GM23338 (cell line): ENCODE measurements at regions not wholly inside any gene's neighbourhood (a gene's known extent, or its start where the extent isn't known, plus 50 kb on each side); places are given as distances from the start of the nearest gene placed in this dataset.

Experiments used
- ATAC-seq: fragments of 200-7000 bp; cut with Tn5 transposase; 3 replicates; pipeline ENCODE4 v1.9.1; 2020
- DNase-seq: peaks from one replicate; pipeline ENCODE4 v3.0.0-alpha.2; 2015; ENCODE audit warnings: low spot score
- H2AFZ ChIP-seq: fragments of 200-600 bp; sonication (generic); 2 replicates; pipeline ENCODE4 v1.8.0; 2016; ENCODE audit warnings: antibody characterized with exemption, mild to moderate bottlenecking, moderate library complexity
- H3F3A ChIP-seq: fragments of 200-600 bp; sonication (generic); replicated peaks from 2 replicates; pipeline ENCODE4 v1.8.0; 2017; ENCODE audit warnings: antibody characterized with exemption, mixed run types, low read depth
- H3K27ac ChIP-seq: fragments of 200-600 bp; sonication (generic); 2 replicates; pipeline ENCODE4 v1.6.1; 2016; ENCODE audit warnings: low read depth
- H3K27me3 ChIP-seq: fragments of 200-600 bp; sonication (generic); 2 replicates; pipeline ENCODE4 v1.8.0; 2016; ENCODE audit warnings: mild to moderate bottlenecking, mixed run types, moderate library complexity; ENCODE audit not compliant: insufficient read depth
- H3K36me3 ChIP-seq: fragments of 200-600 bp; sonication (generic); 2 replicates; pipeline ENCODE4 v1.8.0; 2016; ENCODE audit warnings: mild to moderate bottlenecking; ENCODE audit not compliant: insufficient read depth
- H3K4me1 ChIP-seq: fragments of 200-600 bp; sonication (generic); 2 replicates; pipeline ENCODE4 v1.8.0; 2016; ENCODE audit warnings: mild to moderate bottlenecking, moderate library complexity; ENCODE audit not compliant: insufficient read depth
- H3K4me2 ChIP-seq: fragments of 200-600 bp; sonication (generic); 2 replicates; pipeline ENCODE4 v1.7.1; 2017; ENCODE audit warnings: mixed run types
- H3K4me3 ChIP-seq: fragments of 200-600 bp; sonication (generic); 2 replicates; pipeline ENCODE4 v1.6.1; 2016; ENCODE audit warnings: mixed run types
- H3K79me2 ChIP-seq: fragments of 200-600 bp; sonication (generic); replicated peaks from 2 replicates; pipeline ENCODE4 v1.8.0; 2017; ENCODE audit warnings: mild to moderate bottlenecking; ENCODE audit not compliant: insufficient read depth
- H3K9me2 ChIP-seq: fragments of 200-600 bp; sonication (generic); 2 replicates; pipeline ENCODE4 v1.8.0; 2017; ENCODE audit not compliant: insufficient read depth
- H4K20me1 ChIP-seq: fragments of 200-600 bp; sonication (generic); replicated peaks from 2 replicates; pipeline ENCODE4 v1.8.0; 2017; ENCODE audit warnings: mild to moderate bottlenecking; ENCODE audit not compliant: insufficient read depth
- H3K27ac Mint-ChIP-seq: 2 replicates; pipeline ENCODE4 v1.8.0; 2020; ENCODE audit warnings: inconsistent platforms, mild to moderate bottlenecking, moderate library complexity, mixed read lengths
- H3K27me3 Mint-ChIP-seq: 3 replicates; pipeline ENCODE4 v1.8.0; 2022; ENCODE audit warnings: low read depth, mild to moderate bottlenecking, moderate library complexity, mixed read lengths, inconsistent platforms; ENCODE audit not compliant: insufficient read depth, poor library complexity
- H3K36me3 Mint-ChIP-seq: 3 replicates; pipeline ENCODE4 v1.8.0; 2021; ENCODE audit warnings: low read depth, mild to moderate bottlenecking, inconsistent platforms, moderate library complexity, mixed read lengths
- H3K4me1 Mint-ChIP-seq: 3 replicates; pipeline ENCODE4 v1.8.0; 2020; ENCODE audit warnings: mild to moderate bottlenecking, inconsistent platforms, mixed read lengths
- H3K4me3 Mint-ChIP-seq: 3 replicates; pipeline ENCODE4 v1.8.0; 2021; ENCODE audit warnings: moderate library complexity, mild to moderate bottlenecking, inconsistent platforms, mixed read lengths
- H3K9me3 Mint-ChIP-seq: 3 replicates; pipeline ENCODE4 v1.8.0; 2020; ENCODE audit warnings: moderate library complexity, mild to moderate bottlenecking, inconsistent platforms, mixed read lengths
- CREB1 ChIP-seq: fragments of 250-450 bp; sonication (Bioruptor Pico); IDR thresholded peaks from 2 replicates; pipeline ENCODE4 v1.5.0; 2020; ENCODE audit warnings: low read depth, mild to moderate bottlenecking, moderate library complexity
- CTCF ChIP-seq, 2 experiments: fragments of 200-600 bp in 1 of 2; sonication (generic) in 1 of 2; conservative IDR thresholded peaks; 2 replicates each; pipeline versions ENCODE4 v1.5.1 to v1.6.1; 2016 to 2017; ENCODE audit warnings: antibody characterized with exemption in 2 of 2, low read depth in 2 of 2, mild to moderate bottlenecking in 2 of 2, moderate library complexity in 1 of 2
- ETS1 ChIP-seq: IDR thresholded peaks from 2 replicates; pipeline ENCODE4 v1.6.1; 2016; ENCODE audit warnings: antibody characterized with exemption
- EZH2phosphoT487 ChIP-seq: fragments of 200-600 bp; sonication (generic); IDR thresholded peaks from one replicate; pipeline ENCODE4 v1.8.1; 2018; ENCODE audit warnings: antibody characterized with exemption; ENCODE audit not compliant: unreplicated experiment
- JUNB ChIP-seq: IDR thresholded peaks from one replicate; pipeline ENCODE4 v1.6.1; 2016; ENCODE audit warnings: antibody characterized with exemption; ENCODE audit not compliant: unreplicated experiment
- NANOG ChIP-seq: IDR thresholded peaks from 2 replicates; pipeline ENCODE4 v1.6.1; 2016; ENCODE audit warnings: antibody characterized with exemption, borderline replicate concordance
- POLR2AphosphoS5 ChIP-seq: IDR thresholded peaks from 2 replicates; pipeline ENCODE4 v1.6.1; 2016; ENCODE audit warnings: antibody characterized with exemption, low read depth
- STAT1 ChIP-seq: IDR thresholded peaks from one replicate; pipeline ENCODE4 v1.6.1; 2016; ENCODE audit warnings: antibody characterized with exemption; ENCODE audit not compliant: unreplicated experiment
- ZNF114 ChIP-seq: fragments of 250-450 bp; sonication (Bioruptor Pico); IDR thresholded peaks from 2 replicates; pipeline ENCODE4 v1.5.0; 2020; ENCODE audit warnings: mild to moderate bottlenecking, moderate library complexity
- ZNF331 ChIP-seq: fragments of 250-450 bp; sonication (Bioruptor Pico); IDR thresholded peaks from 2 replicates; pipeline ENCODE4 v1.5.0; 2020; ENCODE audit warnings: low read depth, mild to moderate bottlenecking, moderate library complexity

DNA sequence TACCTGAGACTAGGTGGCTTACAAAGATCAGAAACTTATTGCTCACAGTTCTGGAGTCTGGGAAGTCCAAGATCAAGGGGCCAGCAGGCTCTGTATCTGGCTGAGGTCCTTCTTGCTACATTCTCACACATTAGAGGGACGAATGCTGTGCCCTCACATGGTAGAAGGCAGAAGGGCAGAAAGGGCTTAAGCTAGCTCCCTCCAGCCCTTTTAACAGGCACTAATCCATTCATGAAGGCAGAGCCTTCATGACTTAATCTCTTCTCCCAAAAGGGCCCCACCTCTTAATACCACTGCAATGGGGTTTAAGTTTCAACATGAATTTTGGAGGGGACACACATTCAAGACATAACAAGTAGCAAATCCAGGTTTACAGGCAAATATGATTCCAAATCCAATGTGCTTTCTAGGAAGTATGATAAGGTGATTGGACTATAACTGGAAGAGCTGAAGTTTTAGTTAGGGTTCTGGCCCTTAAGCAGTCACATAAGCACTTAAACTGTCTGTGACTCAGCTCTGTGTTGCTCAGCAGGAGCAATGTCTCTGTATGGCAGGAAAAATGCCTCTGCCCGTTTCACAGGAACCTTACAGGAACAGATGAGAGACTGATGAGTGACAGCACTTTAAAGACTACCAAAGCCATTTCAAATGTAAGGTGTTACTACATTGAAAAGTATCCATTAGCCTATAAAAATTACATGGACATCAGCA is 119.6 kb upstream of the PTPRM start:
- no peaks in the 10 kb centered on the region for H4K20me1 ChIP-seq
- Mint-ChIP-seq H3K4me3 (no peak overlapping the region), H3K27me3 (peaks cover 5% of the 10 kb centered on the region), H3K9me3 (no peaks in the 10 kb centered on the region), H3K27ac (no peak overlapping the region), H3K36me3 (no peaks in the 10 kb centered on the region), H3K4me1 (peaks cover 1% of the 10 kb centered on the region)
- no peaks in the 10 kb centered on the region; the same call in 1 of the 2 replicates for H3K4me1 ChIP-seq
- no peak overlapping the region for H2AFZ ChIP-seq
- no peaks in the 10 kb centered on the region for H3K79me2 ChIP-seq
- 0 out of 2 replicates have a peak, but pooled peaks cover 5% of the 10 kb centered on the region for H3K9me2 ChIP-seq
- no peak; the same call in 2 of the 3 replicates for ATAC-seq
- no peak overlapping the region for H3K4me3 ChIP-seq
- H3F3A ChIP-seq = no peaks in the 10 kb centered on the region
- no peaks in the 10 kb centered on the region for H3K36me3 ChIP-seq
- H3K27me3 ChIP-seq = no peaks in the 10 kb centered on the region
- TF ChIP-seq NANOG = no peak
- TF ChIP-seq EZH2phosphoT487 = no peak
- no peak for TF ChIP-seq STAT1
- no peak for TF ChIP-seq ZNF331 (CRISPR knock-in tag)
- TF ChIP-seq ZNF114 (CRISPR knock-in tag) = no peak
- no peak for TF ChIP-seq JUNB
- no peak for TF ChIP-seq CREB1 (CRISPR knock-in tag)
- no peak for TF ChIP-seq POLR2AphosphoS5
- H3K4me2 ChIP-seq = no peak overlapping the region
- DNase-seq = no peak
- no peak overlapping the region for H3K27ac ChIP-seq

- H3K4me2 ChIP-seq = no peak overlapping the region
- H3K36me3 ChIP-seq = no peaks in the 10 kb centered on the region
- peak; percentile 99 for ATAC-seq
- H2AFZ ChIP-seq = peak overlapping the region; percentile 91
- H3K36me3 Mint-ChIP-seq = no peaks in the 10 kb centered on the region
- H3K9me2 ChIP-seq = no peaks in the 10 kb centered on the region
- H3K9me3 Mint-ChIP-seq = no peaks in the 10 kb centered on the region
- H3K4me3 Mint-ChIP-seq = no peak overlapping the region
- H4K20me1 ChIP-seq = no peaks in the 10 kb centered on the region
- no peak overlapping the region for H3K27ac ChIP-seq
- no peaks in the 10 kb centered on the region; the same call in 1 of the 2 replicates for H3K4me1 ChIP-seq
- H3K4me3 ChIP-seq = no peak overlapping the region
- H3F3A ChIP-seq = no peaks in the 10 kb centered on the region
- H3K27me3 Mint-ChIP-seq = peaks cover 10% of the 10 kb centered on the region
- H3K79me2 ChIP-seq = no peaks in the 10 kb centered on the region
- DNase-seq = peak; percentile 81
- H3K4me1 Mint-ChIP-seq = peaks cover 5% of the 10 kb centered on the region
- H3K27me3 ChIP-seq = no peaks in the 10 kb centered on the region
- peak; percentile 66 to 70 for TF ChIP-seq CTCF (conservative IDR thresholded peaks at IDR 0.05; ENCODE audit: low read depth in 2 of 2)
- TF ChIP-seq CREB1 (CRISPR knock-in tag) = no peak
- no peak overlapping the region; the same call in 1 of the 2 replicates for H3K27ac Mint-ChIP-seq
Observed at GRCh38 chr18:7452331-7452730, 114.8 kb upstream of the PTPRM start.

DNA sequence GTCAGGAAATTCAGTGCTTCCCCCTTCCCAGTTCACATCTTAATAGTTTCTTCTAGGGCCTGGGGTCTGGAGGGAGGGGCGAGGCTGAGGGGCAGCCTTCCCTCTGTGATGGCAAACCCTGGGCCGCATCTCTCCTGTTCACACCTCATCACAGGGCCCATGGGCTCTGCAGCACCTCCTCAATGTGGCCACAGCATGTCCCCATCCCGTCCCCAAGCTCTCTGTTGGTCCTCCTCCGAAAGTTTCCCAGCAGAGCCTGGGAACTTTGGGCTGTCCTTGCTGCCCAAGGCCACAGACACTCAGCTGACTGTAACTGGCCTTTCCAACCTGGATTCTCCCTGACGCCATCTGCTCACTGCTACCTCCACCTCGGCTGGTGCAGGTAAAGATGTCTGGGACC is 112.7 kb upstream of the PTPRM start:
- no peak overlapping the region for H3K27ac ChIP-seq
- H3K27ac Mint-ChIP-seq = no peak overlapping the region
- H3K9me2 ChIP-seq = no peaks in the 10 kb centered on the region
- H4K20me1 ChIP-seq = no peaks in the 10 kb centered on the region
- ATAC-seq (no peak), DNase-seq (no peak)
- H3K36me3 Mint-ChIP-seq = no peaks in the 10 kb centered on the region
- no peaks in the 10 kb centered on the region; the same call in 1 of the 2 replicates for H3K4me1 ChIP-seq
- no peak overlapping the region for H3K4me2 ChIP-seq
- no peaks in the 10 kb centered on the region for H3F3A ChIP-seq
- H3K27me3 Mint-ChIP-seq = peaks cover 10% of the 10 kb centered on the region
- no peaks in the 10 kb centered on the region for H3K79me2 ChIP-seq
- no peak overlapping the region for H3K4me3 ChIP-seq
- no peaks in the 10 kb centered on the region for H3K36me3 ChIP-seq
- H3K27me3 ChIP-seq = no peaks in the 10 kb centered on the region
- no peak overlapping the region for H3K4me3 Mint-ChIP-seq
- H2AFZ ChIP-seq = no peak overlapping the region
- no peaks in the 10 kb centered on the region for H3K9me3 Mint-ChIP-seq
- peaks cover 5% of the 10 kb centered on the region for H3K4me1 Mint-ChIP-seq
- TF ChIP-seq ZNF114 (CRISPR knock-in tag) (no peak), STAT1 (no peak), EZH2phosphoT487 (no peak), ETS1 (no peak), JUNB (no peak), NANOG (no peak)
